ENCODE measurements at regions not wholly inside any gene's neighbourhood (a gene's known extent, or its start where the extent isn't known, plus 50 kb on each side); places are given as distances from the start of the nearest gene placed in this dataset.

DNA sequence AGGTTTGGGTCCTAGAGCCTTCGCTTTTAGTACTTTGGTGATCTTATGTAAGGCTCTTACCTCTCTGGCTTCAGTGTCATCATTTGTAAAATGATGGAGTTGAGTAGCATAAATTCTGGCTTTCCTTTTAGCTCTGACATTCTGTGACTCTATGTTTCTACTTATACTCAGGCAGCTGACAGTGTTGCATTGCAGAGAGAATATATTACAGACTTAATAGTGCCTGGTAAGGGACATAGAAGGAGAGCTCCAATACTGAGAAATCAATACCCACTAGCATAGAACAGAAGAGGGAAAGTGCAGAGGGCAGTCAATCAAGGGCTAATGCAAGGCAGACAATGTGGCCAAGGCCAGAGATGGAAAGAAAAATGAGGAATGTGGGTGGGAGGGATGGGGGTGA, 371.4 kb upstream of the TLE4 start:
- Histone ChIP-seq H3K79me2 (ENCODE audit: insufficient read depth, low read depth) (no peaks in the 10 kb centered on the region), H3K4me1 (ENCODE audit: low read depth, poor library complexity, severe bottlenecking) (no peaks in the 10 kb centered on the region), H4K20me1 (ENCODE audit: insufficient read depth) (no peaks in the 10 kb centered on the region), H3K9ac (no peak overlapping the region), H3K4me2 (no peak overlapping the region), H3K4me3 (IDR thresholded peaks at IDR 0.05; ENCODE audit: insufficient read depth, low read depth, low read length) (no peak overlapping the region), H3K27ac (no peak overlapping the region), H3K27me3 (ENCODE audit: insufficient read depth, low read depth) (no peaks in the 10 kb centered on the region), H3K36me3 (ENCODE audit: insufficient read depth) (no peaks in the 10 kb centered on the region), H2AFZ (ENCODE audit: low read depth) (no peak overlapping the region)
- TF ChIP-seq, protein P1, sequence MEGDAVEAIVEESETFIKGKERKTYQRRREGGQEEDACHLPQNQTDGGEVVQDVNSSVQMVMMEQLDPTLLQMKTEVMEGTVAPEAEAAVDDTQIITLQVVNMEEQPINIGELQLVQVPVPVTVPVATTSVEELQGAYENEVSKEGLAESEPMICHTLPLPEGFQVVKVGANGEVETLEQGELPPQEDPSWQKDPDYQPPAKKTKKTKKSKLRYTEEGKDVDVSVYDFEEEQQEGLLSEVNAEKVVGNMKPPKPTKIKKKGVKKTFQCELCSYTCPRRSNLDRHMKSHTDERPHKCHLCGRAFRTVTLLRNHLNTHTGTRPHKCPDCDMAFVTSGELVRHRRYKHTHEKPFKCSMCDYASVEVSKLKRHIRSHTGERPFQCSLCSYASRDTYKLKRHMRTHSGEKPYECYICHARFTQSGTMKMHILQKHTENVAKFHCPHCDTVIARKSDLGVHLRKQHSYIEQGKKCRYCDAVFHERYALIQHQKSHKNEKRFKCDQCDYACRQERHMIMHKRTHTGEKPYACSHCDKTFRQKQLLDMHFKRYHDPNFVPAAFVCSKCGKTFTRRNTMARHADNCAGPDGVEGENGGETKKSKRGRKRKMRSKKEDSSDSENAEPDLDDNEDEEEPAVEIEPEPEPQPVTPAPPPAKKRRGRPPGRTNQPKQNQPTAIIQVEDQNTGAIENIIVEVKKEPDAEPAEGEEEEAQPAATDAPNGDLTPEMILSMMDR (conservative IDR thresholded peaks at IDR 0.05; ENCODE audit: low read depth, low read length), result no peak

DNA sequence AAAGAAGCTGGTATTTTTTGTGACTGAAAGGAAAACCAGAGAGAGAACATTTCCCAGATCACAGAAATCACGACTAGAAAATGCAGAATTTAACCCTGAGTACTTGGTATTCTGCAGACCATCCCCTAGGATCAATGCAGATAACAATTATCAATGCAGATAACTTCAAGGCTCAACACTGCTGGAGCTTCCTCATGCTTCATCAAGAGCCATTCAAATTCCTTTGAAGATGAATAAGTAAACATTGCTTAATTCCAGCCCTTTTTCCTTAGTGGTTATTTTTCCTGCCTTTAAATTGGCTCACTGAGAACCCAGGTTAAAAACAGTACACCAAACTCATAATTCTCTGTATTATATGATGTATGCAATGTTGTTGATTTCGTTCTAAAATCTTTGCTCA, 370.1 kb upstream of the TLE4 start:
- no peaks in the 10 kb centered on the region for H3K36me3 ChIP-seq (ENCODE audit: insufficient read depth)
- no peak overlapping the region for H3K4me2 ChIP-seq
- TF ChIP-seq, protein P1 (conservative IDR thresholded peaks at IDR 0.05; ENCODE audit: low read depth, low read length), result no peak
- no peak overlapping the region for H2AFZ ChIP-seq (ENCODE audit: low read depth)
- H3K79me2 ChIP-seq (ENCODE audit: insufficient read depth, low read depth), result no peaks in the 10 kb centered on the region
- no peak overlapping the region for H3K4me3 ChIP-seq (IDR thresholded peaks at IDR 0.05; ENCODE audit: insufficient read depth, low read depth, low read length)
- H3K9ac ChIP-seq, result no peak overlapping the region
- H3K27me3 ChIP-seq (ENCODE audit: insufficient read depth, low read depth), result no peaks in the 10 kb centered on the region
- no peaks in the 10 kb centered on the region for H4K20me1 ChIP-seq (ENCODE audit: insufficient read depth)
- H3K27ac ChIP-seq, result no peak overlapping the region
- no peaks in the 10 kb centered on the region for H3K4me1 ChIP-seq (ENCODE audit: low read depth, poor library complexity, severe bottlenecking)

DNA sequence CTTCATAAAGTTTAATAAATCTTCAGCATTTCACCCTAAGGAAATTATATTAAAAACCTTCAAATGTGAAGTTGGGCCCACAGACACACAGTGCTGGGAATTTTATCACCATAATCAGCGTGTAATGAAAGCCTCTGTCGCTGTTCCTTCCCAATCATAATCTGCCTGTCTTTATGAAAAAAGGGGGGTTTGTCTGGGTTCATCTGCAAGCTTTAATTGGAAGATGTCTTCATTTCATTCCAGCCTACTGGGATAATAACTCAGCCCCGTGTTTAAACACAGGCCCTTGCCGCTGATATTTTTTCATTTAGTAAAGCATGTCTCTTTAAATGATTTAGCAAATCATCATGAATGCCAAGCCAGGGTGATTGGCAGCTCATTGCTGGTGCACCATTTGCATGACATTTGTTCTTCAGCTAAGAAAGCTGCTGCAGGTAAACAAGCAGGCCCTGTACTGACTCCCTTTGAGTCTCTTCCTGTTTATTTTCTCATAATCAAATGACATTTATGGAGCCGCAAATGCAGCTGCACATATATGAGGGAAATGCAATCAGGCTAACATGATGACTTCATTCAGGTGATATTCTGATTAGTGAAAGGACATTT, 362.9 kb upstream of the TLE4 start:
- Histone ChIP-seq H4K20me1 (ENCODE audit: insufficient read depth) (no peaks in the 10 kb centered on the region), H3K27me3 (ENCODE audit: insufficient read depth, low read depth) (no peaks in the 10 kb centered on the region), H3K4me3 (IDR thresholded peaks at IDR 0.05; ENCODE audit: insufficient read depth, low read depth, low read length) (no peak overlapping the region), H2AFZ (ENCODE audit: low read depth) (no peak overlapping the region), H3K79me2 (ENCODE audit: insufficient read depth, low read depth) (no peaks in the 10 kb centered on the region), H3K4me1 (ENCODE audit: low read depth, poor library complexity, severe bottlenecking) (no peaks in the 10 kb centered on the region), H3K27ac (no peak overlapping the region), H3K36me3 (ENCODE audit: insufficient read depth) (no peaks in the 10 kb centered on the region), H3K4me2 (no peak overlapping the region), H3K9ac (no peak overlapping the region)
- TF ChIP-seq, protein P1 (conservative IDR thresholded peaks at IDR 0.05; ENCODE audit: low read depth, low read length), result no peak

DNA sequence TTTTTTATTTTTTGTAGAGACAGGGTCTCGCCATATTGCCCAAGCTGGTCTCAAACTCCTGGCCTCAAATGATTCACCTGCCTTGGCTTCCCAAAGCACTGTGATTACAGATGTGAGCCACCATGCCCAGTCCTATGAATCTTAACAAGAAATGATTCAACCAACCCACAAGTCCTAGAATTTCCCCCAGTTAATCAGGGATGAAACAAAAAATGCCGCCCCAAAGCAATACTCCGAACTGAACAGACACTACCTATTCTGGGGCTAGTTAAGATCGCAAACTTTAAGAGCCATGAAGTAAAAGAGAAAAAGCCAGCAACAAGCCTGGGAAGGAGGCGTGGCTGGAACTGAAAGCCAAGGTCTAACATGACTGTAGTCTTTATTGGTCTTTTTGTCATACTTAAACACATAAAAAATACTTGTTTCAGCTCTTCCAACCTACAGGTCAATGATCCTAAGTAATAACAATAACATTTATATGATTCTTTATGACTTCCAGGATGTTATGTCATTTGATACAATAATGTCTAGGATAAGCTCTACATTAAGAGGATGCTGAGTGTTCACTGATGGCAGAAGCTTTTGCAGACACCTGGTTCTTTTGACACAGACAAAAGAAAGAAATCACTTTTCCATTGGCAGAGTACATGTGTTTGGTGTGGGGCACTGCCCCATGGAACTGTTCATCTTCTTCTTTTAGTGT, 361.1 kb upstream of the TLE4 start:
- Histone ChIP-seq H3K4me1 (ENCODE audit: low read depth, poor library complexity, severe bottlenecking) (no peaks in the 10 kb centered on the region), H3K27ac (no peak overlapping the region), H3K9ac (no peak overlapping the region), H3K27me3 (ENCODE audit: insufficient read depth, low read depth) (no peaks in the 10 kb centered on the region), H3K4me3 (IDR thresholded peaks at IDR 0.05; ENCODE audit: insufficient read depth, low read depth, low read length) (no peak overlapping the region), H2AFZ (ENCODE audit: low read depth) (no peak overlapping the region), H3K79me2 (ENCODE audit: insufficient read depth, low read depth) (no peaks in the 10 kb centered on the region), H4K20me1 (ENCODE audit: insufficient read depth) (no peaks in the 10 kb centered on the region), H3K36me3 (ENCODE audit: insufficient read depth) (no peaks in the 10 kb centered on the region), H3K4me2 (no peak overlapping the region)
- TF ChIP-seq, protein P1 (conservative IDR thresholded peaks at IDR 0.05; ENCODE audit: low read depth, low read length), result no peak

All from KMS-11 (cell line).